GM12872 (cell line): ENCODE measurements at regions not wholly inside any gene's neighbourhood (a gene's known extent, or its start where the extent isn't known, plus 50 kb on each side); places are given as distances from the start of the nearest gene placed in this dataset.

Experiments
- TF ChIP-seq, protein P1 (sequence below): IDR thresholded peaks from 3 replicates; pipeline ENCODE4 v1.5.1; 2011; ENCODE audit warnings: low read depth, mild to moderate bottlenecking, low read length, moderate library complexity; ENCODE audit not compliant: insufficient read depth

GRCh38 chr9:135419106-135419505, 60.5 kb upstream of the PPP1R26 start:
- TF ChIP-seq, protein P1, sequence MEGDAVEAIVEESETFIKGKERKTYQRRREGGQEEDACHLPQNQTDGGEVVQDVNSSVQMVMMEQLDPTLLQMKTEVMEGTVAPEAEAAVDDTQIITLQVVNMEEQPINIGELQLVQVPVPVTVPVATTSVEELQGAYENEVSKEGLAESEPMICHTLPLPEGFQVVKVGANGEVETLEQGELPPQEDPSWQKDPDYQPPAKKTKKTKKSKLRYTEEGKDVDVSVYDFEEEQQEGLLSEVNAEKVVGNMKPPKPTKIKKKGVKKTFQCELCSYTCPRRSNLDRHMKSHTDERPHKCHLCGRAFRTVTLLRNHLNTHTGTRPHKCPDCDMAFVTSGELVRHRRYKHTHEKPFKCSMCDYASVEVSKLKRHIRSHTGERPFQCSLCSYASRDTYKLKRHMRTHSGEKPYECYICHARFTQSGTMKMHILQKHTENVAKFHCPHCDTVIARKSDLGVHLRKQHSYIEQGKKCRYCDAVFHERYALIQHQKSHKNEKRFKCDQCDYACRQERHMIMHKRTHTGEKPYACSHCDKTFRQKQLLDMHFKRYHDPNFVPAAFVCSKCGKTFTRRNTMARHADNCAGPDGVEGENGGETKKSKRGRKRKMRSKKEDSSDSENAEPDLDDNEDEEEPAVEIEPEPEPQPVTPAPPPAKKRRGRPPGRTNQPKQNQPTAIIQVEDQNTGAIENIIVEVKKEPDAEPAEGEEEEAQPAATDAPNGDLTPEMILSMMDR, result no peak

DNA sequence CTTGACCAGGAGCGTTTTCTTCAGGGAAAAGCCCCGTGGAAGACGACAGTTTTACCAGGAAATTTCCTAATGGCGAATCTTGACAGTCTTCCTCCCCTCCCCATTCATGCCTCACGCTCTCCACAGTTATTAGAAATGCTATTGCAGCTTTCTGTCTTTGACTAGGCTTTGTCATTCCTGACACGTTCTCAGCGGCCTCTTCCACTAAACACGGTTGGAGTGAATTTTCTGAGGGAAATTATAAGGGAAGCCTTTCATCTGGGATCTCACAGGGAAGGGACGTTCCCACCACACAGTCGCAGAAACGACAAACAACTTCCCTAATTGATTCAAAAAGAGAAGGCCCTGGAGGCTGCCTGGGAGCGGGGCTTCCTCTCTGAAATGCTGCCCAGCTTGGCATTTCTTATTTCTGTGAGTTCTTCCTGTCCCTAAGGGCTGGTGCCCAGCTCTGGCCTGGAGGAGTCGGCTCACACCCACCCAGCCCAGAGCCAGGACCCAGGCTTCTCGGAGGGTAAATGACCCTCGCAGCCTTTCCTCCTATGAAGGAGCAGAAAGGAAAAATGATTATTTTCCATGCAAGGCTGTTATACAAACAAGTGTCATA, 57.1 kb upstream of the PPP1R26 start:
- TF ChIP-seq, protein P1, result no peak

GRCh38 chr9:135423725-135424124, 55.9 kb upstream of the PPP1R26 start:
- TF ChIP-seq, protein P1, result no peak
